Cardiac fibroblast (primary cell): ENCODE measurements at regions not wholly inside any gene's neighbourhood (a gene's known extent, or its start where the extent isn't known, plus 50 kb on each side); places are given as distances from the start of the nearest gene placed in this dataset.

Experiments
- DNase-seq, 2 donors: peaks; one replicate each; pipeline versions ENCODE4 v3.0.0 to v3.0.0-alpha.2; 2010; ENCODE audit warnings: low read depth in 2 of 2
- H3K4me3 ChIP-seq, 2 donors: replicated peaks in 1 of 2; 1 replicate in 1 of 2; 2 replicates in 1 of 2; pipeline ENCODE4 v1.5.1; 2011; ENCODE audit warnings: low read depth in 2 of 2, low read length in 2 of 2, mild to moderate bottlenecking in 2 of 2, moderate library complexity in 1 of 2
- TF ChIP-seq, protein P1 (sequence below): IDR thresholded peaks from one replicate; pipeline ENCODE4 v1.5.1; 2011; ENCODE audit warnings: low read depth, mild to moderate bottlenecking, low read length, inconsistent platforms

DNA sequence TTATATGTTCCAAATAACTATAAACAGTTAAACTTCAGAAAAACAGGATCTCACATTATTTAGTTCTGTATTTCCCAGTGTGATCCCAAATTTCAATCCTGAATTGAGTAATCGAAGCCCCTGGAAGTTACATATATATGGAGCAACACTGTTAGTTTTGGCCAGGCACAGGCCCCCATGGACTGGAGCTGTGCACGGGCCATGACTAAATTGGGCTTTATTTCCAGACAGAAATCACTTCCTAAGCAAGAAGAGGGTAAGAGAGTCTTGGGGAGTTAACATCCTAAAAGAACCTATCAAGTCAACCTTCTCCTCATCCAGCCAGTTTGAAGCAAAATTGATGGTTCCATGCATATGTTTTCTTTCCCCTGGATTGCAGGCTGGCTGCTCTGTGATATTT, 393.0 kb downstream of the TMEM167A start:
- no peak overlapping the region for H3K4me3 ChIP-seq
- no peak for DNase-seq
- TF ChIP-seq, protein P1, sequence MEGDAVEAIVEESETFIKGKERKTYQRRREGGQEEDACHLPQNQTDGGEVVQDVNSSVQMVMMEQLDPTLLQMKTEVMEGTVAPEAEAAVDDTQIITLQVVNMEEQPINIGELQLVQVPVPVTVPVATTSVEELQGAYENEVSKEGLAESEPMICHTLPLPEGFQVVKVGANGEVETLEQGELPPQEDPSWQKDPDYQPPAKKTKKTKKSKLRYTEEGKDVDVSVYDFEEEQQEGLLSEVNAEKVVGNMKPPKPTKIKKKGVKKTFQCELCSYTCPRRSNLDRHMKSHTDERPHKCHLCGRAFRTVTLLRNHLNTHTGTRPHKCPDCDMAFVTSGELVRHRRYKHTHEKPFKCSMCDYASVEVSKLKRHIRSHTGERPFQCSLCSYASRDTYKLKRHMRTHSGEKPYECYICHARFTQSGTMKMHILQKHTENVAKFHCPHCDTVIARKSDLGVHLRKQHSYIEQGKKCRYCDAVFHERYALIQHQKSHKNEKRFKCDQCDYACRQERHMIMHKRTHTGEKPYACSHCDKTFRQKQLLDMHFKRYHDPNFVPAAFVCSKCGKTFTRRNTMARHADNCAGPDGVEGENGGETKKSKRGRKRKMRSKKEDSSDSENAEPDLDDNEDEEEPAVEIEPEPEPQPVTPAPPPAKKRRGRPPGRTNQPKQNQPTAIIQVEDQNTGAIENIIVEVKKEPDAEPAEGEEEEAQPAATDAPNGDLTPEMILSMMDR, result no peak

DNA sequence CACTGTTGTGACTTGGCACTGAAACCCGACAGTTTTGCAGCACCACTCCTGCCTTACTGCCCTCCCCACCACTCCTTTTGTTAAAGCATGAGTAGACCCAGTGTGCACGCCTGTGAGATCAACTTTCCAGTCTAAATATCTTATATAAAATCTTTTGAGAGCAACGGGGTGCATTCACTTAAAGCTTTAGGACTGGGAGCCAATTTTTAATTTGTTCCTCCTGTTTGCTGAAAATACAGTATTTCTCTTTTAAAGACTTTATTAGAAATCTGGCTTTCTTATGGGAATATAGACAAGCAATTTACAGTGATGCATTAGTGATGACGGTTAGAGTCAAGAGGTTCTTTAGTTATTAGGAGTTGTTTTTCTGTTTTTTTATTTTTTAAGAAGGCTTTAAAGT, 397.5 kb downstream of the TMEM167A start:
- no peak for DNase-seq
- TF ChIP-seq, protein P1, result no peak
- H3K4me3 ChIP-seq, result no peak overlapping the region

DNA sequence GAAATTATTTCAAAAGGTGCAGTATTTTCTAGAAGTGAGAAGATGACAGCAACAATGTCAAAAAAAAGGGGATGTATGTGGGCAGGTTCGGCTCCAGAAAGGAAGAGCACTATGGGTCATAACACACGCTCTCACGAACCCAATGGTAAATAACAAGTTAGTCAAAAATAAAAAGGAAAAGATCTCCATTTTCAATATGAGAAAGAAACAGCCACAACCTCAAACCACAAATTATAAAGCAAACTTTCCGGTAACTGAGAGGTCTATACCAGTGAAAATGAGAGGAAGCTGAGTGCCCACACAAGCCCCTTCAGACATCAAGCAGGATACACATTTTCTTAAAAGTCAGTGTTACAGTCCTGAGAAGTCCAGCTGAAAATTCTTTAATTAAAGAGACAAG, 398.5 kb upstream of the RPS23 start:
- no peak for DNase-seq
- TF ChIP-seq, protein P1, result no peak

DNA sequence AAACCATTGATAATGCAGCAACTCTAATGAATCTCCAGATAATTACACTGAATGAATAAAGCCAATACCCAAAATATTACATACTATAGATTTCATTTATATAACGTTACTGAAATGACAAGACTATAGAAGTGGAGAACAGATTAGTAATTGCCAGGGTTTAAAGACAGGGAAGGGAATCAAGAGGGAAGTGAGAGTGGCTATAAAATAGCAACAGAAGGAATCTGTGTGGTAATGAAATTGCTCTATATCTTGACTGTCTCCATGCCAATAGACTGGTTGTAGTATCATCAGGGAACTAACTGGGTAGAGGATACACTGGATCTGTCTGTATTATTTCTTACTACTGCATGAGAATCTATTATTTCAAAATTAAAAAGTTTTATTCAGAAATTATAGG, 396.5 kb upstream of the RPS23 start:
- no peak overlapping the region for H3K4me3 ChIP-seq
- TF ChIP-seq, protein P1, result no peak

More for the DNA sequence above, 398.5 kb upstream of the RPS23 start:
- no peak overlapping the region for H3K4me3 ChIP-seq

DNA sequence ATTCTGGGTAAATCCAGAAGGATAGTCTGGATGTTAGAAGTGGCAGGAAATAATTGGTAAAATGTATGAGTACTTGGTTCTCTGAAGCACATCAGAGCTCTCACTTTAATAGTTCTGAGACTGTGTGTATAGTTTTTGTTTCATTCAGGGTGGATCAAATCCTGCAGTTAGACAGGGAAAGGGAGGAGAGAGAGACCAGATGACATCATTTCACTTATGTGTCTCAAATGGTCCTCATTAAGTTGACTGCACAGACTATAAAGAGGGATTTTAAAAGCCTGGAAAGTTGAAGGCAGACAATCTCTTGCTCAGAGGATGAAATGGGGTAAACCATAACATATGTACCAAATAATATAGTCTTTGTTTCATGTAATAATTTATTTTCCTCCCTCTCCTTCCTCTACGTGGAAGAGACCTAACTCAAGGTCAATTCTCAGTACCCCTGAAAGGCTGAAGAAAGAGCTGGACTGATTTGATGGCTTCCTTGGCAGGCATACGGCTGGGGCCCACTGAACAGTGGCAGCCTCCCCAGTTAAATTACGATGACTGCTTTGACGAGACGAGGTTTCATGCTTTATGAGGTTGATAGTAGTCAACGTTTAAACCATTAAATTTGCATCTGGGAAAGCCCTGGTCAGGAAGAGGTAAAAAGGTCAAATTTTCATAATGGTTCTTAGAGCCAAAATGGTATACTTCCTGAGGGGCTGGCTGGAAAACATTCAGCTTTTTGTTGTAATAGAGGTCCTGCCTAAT, 395.1 kb upstream of the RPS23 start:
- no peak overlapping the region for H3K4me3 ChIP-seq
- DNase-seq, result no peak
- TF ChIP-seq, protein P1, result no peak

More for the DNA sequence above, 396.5 kb upstream of the RPS23 start:
- no peak for DNase-seq

DNA sequence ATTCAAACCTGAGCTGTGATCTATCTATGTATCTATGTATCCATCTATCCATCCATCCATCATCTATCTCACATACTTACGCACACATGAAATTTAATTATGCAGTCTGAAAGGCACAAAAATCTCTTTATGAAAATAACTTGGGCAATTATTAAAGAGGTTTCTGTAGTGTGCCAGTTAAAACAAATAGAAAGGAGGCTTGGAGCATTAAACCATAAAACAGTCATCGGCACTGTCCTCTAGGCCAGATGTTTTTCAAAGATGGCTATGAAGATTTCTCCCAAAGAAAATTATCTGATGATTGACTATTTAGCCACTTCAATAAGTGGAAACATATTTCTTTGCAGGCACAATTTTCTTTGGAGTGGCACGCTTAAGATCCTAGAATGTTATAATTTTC, 392.5 kb upstream of the RPS23 start:
- DNase-seq, result no peak
- no peak overlapping the region for H3K4me3 ChIP-seq
- TF ChIP-seq, protein P1, result no peak

DNA sequence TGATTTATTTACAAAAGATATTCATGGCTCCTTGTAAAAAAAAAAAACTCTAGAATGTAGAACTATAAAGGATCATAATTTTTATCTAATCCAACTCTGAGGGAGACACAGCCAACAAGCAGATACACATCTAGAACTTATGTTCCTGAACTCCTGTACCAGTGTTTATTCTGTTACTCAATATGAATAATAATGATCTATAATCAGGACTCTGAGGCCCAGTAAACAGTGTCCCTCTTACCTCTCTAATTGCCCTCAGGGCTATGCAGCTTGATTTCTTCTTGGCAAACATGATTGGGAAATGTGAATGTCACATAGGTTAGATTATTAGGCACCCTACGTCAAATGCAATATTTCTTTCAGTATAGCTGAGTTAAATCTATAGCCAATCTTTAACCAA, 391.6 kb upstream of the RPS23 start:
- TF ChIP-seq, protein P1, result no peak
- no peak overlapping the region for H3K4me3 ChIP-seq
- DNase-seq, result no peak
